Progenitor cell of endocrine pancreas (in vitro differentiated cells): ENCODE measurements at regions not wholly inside any gene's neighbourhood (a gene's known extent, or its start where the extent isn't known, plus 50 kb on each side); places are given as distances from the start of the nearest gene placed in this dataset.

Experiments used
- DNase-seq: peaks from one replicate; pipeline ENCODE4 v3.0.0; 2021; ENCODE audit warnings: low spot score; ENCODE audit not compliant: unreplicated experiment
- H3K27ac Mint-ChIP-seq: 2 replicates; pipeline ENCODE4 v1.8.0; 2021; ENCODE audit warnings: mild to moderate bottlenecking, moderate library complexity, mixed read lengths
- H3K27me3 Mint-ChIP-seq: 2 replicates; pipeline ENCODE4 v1.8.0; 2021; ENCODE audit warnings: mixed read lengths
- H3K36me3 Mint-ChIP-seq: 2 replicates; pipeline ENCODE4 v1.8.0; 2022; ENCODE audit warnings: mixed read lengths; ENCODE audit not compliant: insufficient read depth
- H3K4me1 Mint-ChIP-seq: 2 replicates; pipeline ENCODE4 v1.8.0; 2021; ENCODE audit warnings: low read depth, mixed read lengths
- H3K4me3 Mint-ChIP-seq: 2 replicates; pipeline ENCODE4 v1.8.0; 2021; ENCODE audit warnings: low read depth, mild to moderate bottlenecking, moderate library complexity, mixed read lengths
- H3K9me3 Mint-ChIP-seq: 2 replicates; pipeline ENCODE4 v1.8.0; 2021; ENCODE audit warnings: low read depth, mixed read lengths
- TF ChIP-seq, protein P1 (sequence below): fragments of 200-600 bp; sonication (generic); IDR thresholded peaks from one replicate; pipeline ENCODE4 v1.5.0; 2021; ENCODE audit warnings: antibody characterized with exemption, mild to moderate bottlenecking; ENCODE audit not compliant: unreplicated experiment

DNA sequence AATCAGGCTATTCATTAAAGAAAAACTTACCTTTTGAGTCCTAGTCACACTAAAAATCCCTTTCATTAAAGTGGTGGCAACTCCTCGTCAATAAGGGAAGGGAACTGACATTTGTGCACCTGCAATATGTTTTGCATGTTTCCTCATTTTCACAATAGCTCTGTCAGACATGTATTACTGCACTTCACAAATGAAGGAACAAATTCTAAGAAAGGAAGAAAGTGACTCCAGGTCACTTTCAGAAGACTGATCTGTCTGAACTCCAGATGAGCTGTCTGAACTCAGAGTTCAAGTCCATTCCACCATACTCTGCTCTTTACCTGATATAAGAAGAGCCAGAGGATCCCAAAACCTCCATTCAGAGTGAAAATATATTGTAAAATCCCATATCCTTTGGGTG lies 50.3 kb upstream of the GSAP start:
- Mint-ChIP-seq H3K4me1 (no peaks in the 10 kb centered on the region), H3K27me3 (peaks cover 6% of the 10 kb centered on the region), H3K36me3 (no peaks in the 10 kb centered on the region), H3K9me3 (peaks cover 10% of the 10 kb centered on the region), H3K27ac (no peak overlapping the region), H3K4me3 (no peak overlapping the region)
- TF ChIP-seq, protein P1, sequence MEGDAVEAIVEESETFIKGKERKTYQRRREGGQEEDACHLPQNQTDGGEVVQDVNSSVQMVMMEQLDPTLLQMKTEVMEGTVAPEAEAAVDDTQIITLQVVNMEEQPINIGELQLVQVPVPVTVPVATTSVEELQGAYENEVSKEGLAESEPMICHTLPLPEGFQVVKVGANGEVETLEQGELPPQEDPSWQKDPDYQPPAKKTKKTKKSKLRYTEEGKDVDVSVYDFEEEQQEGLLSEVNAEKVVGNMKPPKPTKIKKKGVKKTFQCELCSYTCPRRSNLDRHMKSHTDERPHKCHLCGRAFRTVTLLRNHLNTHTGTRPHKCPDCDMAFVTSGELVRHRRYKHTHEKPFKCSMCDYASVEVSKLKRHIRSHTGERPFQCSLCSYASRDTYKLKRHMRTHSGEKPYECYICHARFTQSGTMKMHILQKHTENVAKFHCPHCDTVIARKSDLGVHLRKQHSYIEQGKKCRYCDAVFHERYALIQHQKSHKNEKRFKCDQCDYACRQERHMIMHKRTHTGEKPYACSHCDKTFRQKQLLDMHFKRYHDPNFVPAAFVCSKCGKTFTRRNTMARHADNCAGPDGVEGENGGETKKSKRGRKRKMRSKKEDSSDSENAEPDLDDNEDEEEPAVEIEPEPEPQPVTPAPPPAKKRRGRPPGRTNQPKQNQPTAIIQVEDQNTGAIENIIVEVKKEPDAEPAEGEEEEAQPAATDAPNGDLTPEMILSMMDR = no peak
- DNase-seq = no peak
